Mesendoderm (in vitro differentiated cells): ENCODE measurements at regions not wholly inside any gene's neighbourhood (a gene's known extent, or its start where the extent isn't known, plus 50 kb on each side); places are given as distances from the start of the nearest gene placed in this dataset.

Source experiments
- DNase-seq: peaks from one replicate; pipeline ENCODE4 v3.0.0; 2013
- H2AK5ac ChIP-seq: 2 replicates; pipeline ENCODE4 v1.6.1; 2013; ENCODE audit warnings: low read length, inconsistent platforms
- H2BK120ac ChIP-seq: 2 replicates; pipeline ENCODE4 v1.6.1; 2013; ENCODE audit warnings: low read depth, mild to moderate bottlenecking, low read length, moderate library complexity, mixed read lengths
- H2BK15ac ChIP-seq: replicated peaks from 2 replicates; pipeline ENCODE4 v1.6.1; 2013; ENCODE audit warnings: low read depth, mild to moderate bottlenecking, moderate library complexity
- H2BK5ac ChIP-seq: 2 replicates; pipeline ENCODE4 v1.6.1; 2013; ENCODE audit warnings: low read length, inconsistent platforms
- H3K18ac ChIP-seq: 2 replicates; pipeline ENCODE4 v1.6.1; 2013; ENCODE audit warnings: mild to moderate bottlenecking, low read length, mixed read lengths
- H3K23ac ChIP-seq: one replicate; pipeline ENCODE4 v1.6.1; 2013; ENCODE audit warnings: low read length
- H3K27ac ChIP-seq: 2 replicates; pipeline ENCODE4 v1.5.1; 2013; ENCODE audit warnings: low read depth, mild to moderate bottlenecking, inconsistent platforms, low read length, moderate library complexity
- H3K27me3 ChIP-seq: 2 replicates; pipeline ENCODE4 v1.6.1; 2013; ENCODE audit warnings: low read length, control low read depth, mild to moderate bottlenecking, inconsistent platforms; ENCODE audit not compliant: insufficient read depth, poor library complexity
- H3K36me3 ChIP-seq: 2 replicates; pipeline ENCODE4 v1.6.1; 2013; ENCODE audit warnings: low read length, inconsistent platforms; ENCODE audit not compliant: control insufficient read depth, insufficient read depth
- H3K4ac ChIP-seq: one replicate; pipeline ENCODE4 v1.6.1; 2013; ENCODE audit warnings: low read depth, mild to moderate bottlenecking, low read length, moderate library complexity
- H3K4me1 ChIP-seq: 2 replicates; pipeline ENCODE4 v1.6.1; 2013; ENCODE audit warnings: low read depth, low read length, inconsistent platforms; ENCODE audit not compliant: control insufficient read depth
- H3K4me2 ChIP-seq: 2 replicates; pipeline ENCODE4 v1.6.1; 2013; ENCODE audit warnings: low read length
- H3K4me3 ChIP-seq: 2 replicates; pipeline ENCODE4 v1.5.1; 2013; ENCODE audit warnings: mild to moderate bottlenecking, low read length
- H3K56ac ChIP-seq: one replicate; pipeline ENCODE4 v1.6.1; 2013; ENCODE audit warnings: low read length
- H3K79me1 ChIP-seq: 2 replicates; pipeline ENCODE4 v1.6.1; 2013; ENCODE audit warnings: low read length, inconsistent platforms
- H3K79me2 ChIP-seq: 2 replicates; pipeline ENCODE4 v1.6.1; 2013; ENCODE audit warnings: mild to moderate bottlenecking, low read length; ENCODE audit not compliant: control insufficient read depth, insufficient read depth
- H3K9ac ChIP-seq: 2 replicates; pipeline ENCODE4 v1.6.1; 2013; ENCODE audit warnings: low read length, inconsistent platforms
- H4K5ac ChIP-seq: one replicate; pipeline ENCODE4 v1.6.1; 2013; ENCODE audit warnings: low read length
- H4K8ac ChIP-seq: one replicate; pipeline ENCODE4 v1.6.1; 2013; ENCODE audit warnings: low read depth, mild to moderate bottlenecking, control low read depth, low read length, moderate library complexity
- WGBS: extraction: QIAGEN DNeasy Blood & Tissue Kit; methylation state at CpG from one replicate; pipeline ENCODE4 v1.1.7; 2013; ENCODE audit warnings: low lambda C conversion rate, missing lambda C conversion rate; ENCODE audit not compliant: insufficient coverage; ENCODE audit errors: extremely low coverage; 5-methylcytosine and 5-hydroxymethylcytosine counted together

GRCh38 chr1:87826681-87827251 lies 498.1 kb downstream of the LMO4 start:
- WGBS, result no CpG with 5 or more reads among the region's 7 CpGs
- no peak overlapping the region for H2AK5ac ChIP-seq
- no peaks in the 10 kb centered on the region for H3K79me2 ChIP-seq
- H3K23ac ChIP-seq, result no peak overlapping the region
- no peak overlapping the region for H2BK15ac ChIP-seq
- H2BK5ac ChIP-seq, result no peak overlapping the region
- no peaks in the 10 kb centered on the region for H3K36me3 ChIP-seq
- DNase-seq, result no peak
- H3K18ac ChIP-seq, result no peak overlapping the region
- H3K56ac ChIP-seq, result no peak overlapping the region
- no peak overlapping the region for H2BK120ac ChIP-seq
- H3K4me1 ChIP-seq, result no peaks in the 10 kb centered on the region
- H3K27ac ChIP-seq, result no peak overlapping the region
- no peak overlapping the region for H4K5ac ChIP-seq
- H3K9ac ChIP-seq, result no peak overlapping the region
- no peak overlapping the region for H3K4ac ChIP-seq
- no peaks in the 10 kb centered on the region for H3K79me1 ChIP-seq
- H3K4me3 ChIP-seq, result no peak overlapping the region
- no peak overlapping the region for H4K8ac ChIP-seq
- no peak overlapping the region for H3K4me2 ChIP-seq
- H3K27me3 ChIP-seq, result no peaks in the 10 kb centered on the region

GRCh38 chr1:87829360-87829759 lies 500.7 kb downstream of the LMO4 start:
- Histone ChIP-seq H3K4ac (no peak overlapping the region), H3K79me2 (no peaks in the 10 kb centered on the region), H2AK5ac (no peak overlapping the region), H2BK120ac (no peak overlapping the region), H3K4me3 (no peak overlapping the region), H3K23ac (no peak overlapping the region), H3K56ac (no peak overlapping the region), H3K27me3 (no peaks in the 10 kb centered on the region), H3K79me1 (no peaks in the 10 kb centered on the region), H3K36me3 (no peaks in the 10 kb centered on the region), H2BK15ac (no peak overlapping the region), H4K5ac (no peak overlapping the region), H3K4me2 (no peak overlapping the region), H3K18ac (no peak overlapping the region), H2BK5ac (no peak overlapping the region), H3K27ac (no peak overlapping the region), H4K8ac (no peak overlapping the region), H3K4me1 (no peaks in the 10 kb centered on the region), H3K9ac (no peak overlapping the region)
- no CpG with 5 or more reads among the region's 4 CpGs for WGBS
- no peak for DNase-seq

- no peak overlapping the region for H3K56ac ChIP-seq
- H3K4ac ChIP-seq, result no peak overlapping the region
- no peak overlapping the region for H3K18ac ChIP-seq
- H3K36me3 ChIP-seq, result no peaks in the 10 kb centered on the region
- H3K79me2 ChIP-seq, result no peaks in the 10 kb centered on the region
- H3K23ac ChIP-seq, result no peak overlapping the region
- no peak overlapping the region for H3K4me2 ChIP-seq
- H3K27ac ChIP-seq, result no peak overlapping the region
- H4K8ac ChIP-seq, result no peak overlapping the region
- H3K4me1 ChIP-seq, result no peaks in the 10 kb centered on the region
- no peak overlapping the region for H3K4me3 ChIP-seq
- no peaks in the 10 kb centered on the region for H3K27me3 ChIP-seq
- WGBS, result no CpG with 5 or more reads among the region's 1 CpG
- no peak overlapping the region for H3K9ac ChIP-seq
- H2AK5ac ChIP-seq, result no peak overlapping the region
- no peak overlapping the region for H2BK5ac ChIP-seq
- H2BK120ac ChIP-seq, result no peak overlapping the region
- H4K5ac ChIP-seq, result no peak overlapping the region
- H2BK15ac ChIP-seq, result no peak overlapping the region
- no peak for DNase-seq
- H3K79me1 ChIP-seq, result no peaks in the 10 kb centered on the region
Measured at GRCh38 chr1:87830432-87830978, 501.8 kb downstream of the LMO4 start.

GRCh38 chr1:87833166-87833565 lies 504.5 kb downstream of the LMO4 start:
- no peak overlapping the region for H2BK15ac ChIP-seq
- H2AK5ac ChIP-seq, result no peak overlapping the region
- H3K18ac ChIP-seq, result no peak overlapping the region
- H3K4me1 ChIP-seq, result no peaks in the 10 kb centered on the region
- H2BK120ac ChIP-seq, result no peak overlapping the region
- DNase-seq, result no peak
- no peak overlapping the region for H3K56ac ChIP-seq
- no peak overlapping the region for H4K8ac ChIP-seq
- no peaks in the 10 kb centered on the region for H3K27me3 ChIP-seq
- no peak overlapping the region for H3K4me2 ChIP-seq
- H3K4ac ChIP-seq, result no peak overlapping the region
- H4K5ac ChIP-seq, result no peak overlapping the region
- H3K79me2 ChIP-seq, result no peaks in the 10 kb centered on the region
- H3K79me1 ChIP-seq, result no peaks in the 10 kb centered on the region
- no peak overlapping the region for H2BK5ac ChIP-seq
- H3K27ac ChIP-seq, result no peak overlapping the region
- WGBS, result no CpG with 5 or more reads among the region's 5 CpGs
- H3K23ac ChIP-seq, result no peak overlapping the region
- no peaks in the 10 kb centered on the region for H3K36me3 ChIP-seq
- no peak overlapping the region for H3K4me3 ChIP-seq
- H3K9ac ChIP-seq, result no peak overlapping the region

GRCh38 chr1:87834151-87834550 lies 505.5 kb downstream of the LMO4 start:
- no peak overlapping the region for H3K23ac ChIP-seq
- H3K56ac ChIP-seq, result no peak overlapping the region
- H2BK120ac ChIP-seq, result no peak overlapping the region
- no peak overlapping the region for H2AK5ac ChIP-seq
- H3K27ac ChIP-seq, result no peak overlapping the region
- H3K4me2 ChIP-seq, result no peak overlapping the region
- WGBS, result no CpG with 5 or more reads among the region's 4 CpGs
- H4K8ac ChIP-seq, result no peak overlapping the region
- no peak overlapping the region for H2BK15ac ChIP-seq
- H3K79me1 ChIP-seq, result no peaks in the 10 kb centered on the region
- no peaks in the 10 kb centered on the region for H3K27me3 ChIP-seq
- H3K4ac ChIP-seq, result no peak overlapping the region
- no peaks in the 10 kb centered on the region for H3K79me2 ChIP-seq
- H3K18ac ChIP-seq, result no peak overlapping the region
- no peak overlapping the region for H3K9ac ChIP-seq
- no peaks in the 10 kb centered on the region for H3K4me1 ChIP-seq
- H3K36me3 ChIP-seq, result no peaks in the 10 kb centered on the region
- DNase-seq, result no peak
- no peak overlapping the region for H2BK5ac ChIP-seq
- H3K4me3 ChIP-seq, result no peak overlapping the region
- no peak overlapping the region for H4K5ac ChIP-seq

- Histone ChIP-seq H3K18ac (no peak overlapping the region), H4K5ac (no peak overlapping the region), H2BK120ac (no peak overlapping the region), H2AK5ac (no peak overlapping the region), H3K79me2 (no peaks in the 10 kb centered on the region), H3K9ac (no peak overlapping the region), H3K27ac (no peak overlapping the region), H2BK5ac (no peak overlapping the region), H3K4ac (no peak overlapping the region), H3K27me3 (no peaks in the 10 kb centered on the region), H3K4me3 (no peak overlapping the region), H4K8ac (no peak overlapping the region), H3K56ac (no peak overlapping the region), H3K4me2 (no peak overlapping the region), H2BK15ac (no peak overlapping the region), H3K36me3 (no peaks in the 10 kb centered on the region), H3K79me1 (no peaks in the 10 kb centered on the region), H3K23ac (no peak overlapping the region), H3K4me1 (no peaks in the 10 kb centered on the region)
- WGBS, result no CpG with 5 or more reads among the region's 8 CpGs
- peak; percentile 37 for DNase-seq
Measured at GRCh38 chr1:87834941-87835340, 506.3 kb downstream of the LMO4 start.
